ENCODE measurements at regions not wholly inside any gene's neighbourhood (a gene's known extent, or its start where the extent isn't known, plus 50 kb on each side); places are given as distances from the start of the nearest gene placed in this dataset.

DNA sequence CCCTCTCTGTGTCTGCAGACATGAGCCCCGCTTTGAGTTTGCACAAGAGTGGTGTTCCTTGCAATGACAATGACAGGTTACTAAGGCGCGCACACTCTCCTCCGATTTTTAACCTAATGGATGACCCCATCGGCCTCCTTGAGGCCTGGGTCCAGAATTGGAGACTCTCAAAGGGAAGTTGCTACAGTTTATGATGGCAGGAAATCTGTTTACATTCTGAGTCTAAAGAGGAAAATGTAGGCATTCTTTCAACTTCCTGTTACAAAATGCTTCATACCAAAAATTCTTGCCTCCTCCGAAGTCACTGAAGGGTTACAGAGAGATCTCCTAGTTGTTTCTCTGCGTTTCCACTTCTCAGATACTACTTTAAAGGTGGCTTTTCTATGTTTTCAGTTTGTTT, 225.3 kb upstream of the AGAP1 start:
- Histone ChIP-seq H2BK5ac (ENCODE audit: low read depth, low read length, poor library complexity) (no peak overlapping the region), H3K14ac (ENCODE audit: low read length) (no peak overlapping the region), H3K23ac (ENCODE audit: low read length) (no peak overlapping the region), H3K27me3 (ENCODE audit: insufficient read depth, low read length) (no peaks in the 10 kb centered on the region), H3K4ac (ENCODE audit: low read depth, low read length) (no peak overlapping the region), H3K79me2 (ENCODE audit: control insufficient read depth, insufficient read depth, low read length, poor library complexity) (no peaks in the 10 kb centered on the region), H2BK120ac (ENCODE audit: insufficient read depth, low read length, poor library complexity) (no peak overlapping the region), H3K18ac (ENCODE audit: low read length) (no peak overlapping the region), H2BK12ac (ENCODE audit: low read length) (no peak overlapping the region), H4K12ac (ENCODE audit: low read depth, low read length) (no peak overlapping the region), H3K36me3 (ENCODE audit: control insufficient read depth in 1 of 2, insufficient read depth in 2 of 2, low read length in 2 of 2) (no peaks in the 10 kb centered on the region), H3K9ac (ENCODE audit: low read length) (no peak overlapping the region), H3K27ac (ENCODE audit: low read depth, low read length) (no peak overlapping the region), H2AFZ (ENCODE audit: insufficient read depth, low read length, poor library complexity) (no peak overlapping the region), H3K79me1 (ENCODE audit: low read length) (no peaks in the 10 kb centered on the region), H4K91ac (ENCODE audit: low read depth, low read length) (no peak overlapping the region), H4K8ac (ENCODE audit: low read depth, low read length) (no peak overlapping the region), H2AK5ac (ENCODE audit: low read length) (no peak overlapping the region), H3K4me3 (ENCODE audit: low read depth, low read length) (no peak overlapping the region), H3K9me3 (ENCODE audit: insufficient read depth, low read depth, low read length) (no peaks in the 10 kb centered on the region), H3K4me1 (ENCODE audit: control insufficient read depth in 1 of 2, insufficient read depth in 2 of 2, low read length in 2 of 2) (peaks cover 4 to 5% of the 10 kb centered on the region in 2 experiments), H3K4me2 (ENCODE audit: low read length) (no peak overlapping the region)
- peak in 1 of 2 donors; percentile 38 for DNase-seq
- WGBS (ENCODE audit: extremely low coverage, insufficient coverage, insufficient read length), result no CpG with 5 or more reads among the region's 7 CpGs

DNA sequence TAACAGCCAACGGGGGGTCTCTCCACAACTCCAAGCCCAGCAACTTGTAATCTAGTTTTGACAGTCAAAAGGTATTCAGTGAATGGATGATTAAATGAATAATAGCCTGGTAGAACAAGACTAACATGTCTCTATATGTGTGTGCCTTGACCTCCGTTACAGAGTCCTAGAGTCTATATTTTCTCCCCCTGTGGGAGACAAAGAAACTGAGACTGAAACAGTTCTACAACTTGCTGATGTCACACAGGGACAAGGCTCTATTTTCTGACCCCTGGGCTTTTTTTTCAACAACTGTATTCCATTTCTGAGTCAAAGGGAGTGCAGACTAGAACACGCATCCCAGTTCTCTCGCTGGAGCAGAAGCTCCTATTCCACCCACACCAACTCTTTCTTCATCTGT, 223.6 kb upstream of the AGAP1 start:
- H3K18ac ChIP-seq (ENCODE audit: low read length), result no peak overlapping the region
- no peaks in the 10 kb centered on the region for H3K79me2 ChIP-seq (ENCODE audit: control insufficient read depth, insufficient read depth, low read length, poor library complexity)
- no peak overlapping the region for H2BK12ac ChIP-seq (ENCODE audit: low read length)
- H4K12ac ChIP-seq (ENCODE audit: low read depth, low read length), result no peak overlapping the region
- no peak overlapping the region for H2BK5ac ChIP-seq (ENCODE audit: low read depth, low read length, poor library complexity)
- H4K8ac ChIP-seq (ENCODE audit: low read depth, low read length), result no peak overlapping the region
- H3K9ac ChIP-seq (ENCODE audit: low read length), result no peak overlapping the region
- no peak overlapping the region for H3K4me3 ChIP-seq (ENCODE audit: low read depth, low read length)
- no peak overlapping the region for H2AK5ac ChIP-seq (ENCODE audit: low read length)
- no peak overlapping the region for H2BK120ac ChIP-seq (ENCODE audit: insufficient read depth, low read length, poor library complexity)
- H4K91ac ChIP-seq (ENCODE audit: low read depth, low read length), result no peak overlapping the region
- H3K4me2 ChIP-seq (ENCODE audit: low read length), result no peak overlapping the region
- no peak overlapping the region for H3K14ac ChIP-seq (ENCODE audit: low read length)
- no CpG with 5 or more reads among the region's 4 CpGs for WGBS (ENCODE audit: extremely low coverage, insufficient coverage, insufficient read length)
- H3K27me3 ChIP-seq (ENCODE audit: insufficient read depth, low read length), result no peaks in the 10 kb centered on the region
- H3K4ac ChIP-seq (ENCODE audit: low read depth, low read length), result no peak overlapping the region
- no peaks in the 10 kb centered on the region for H3K79me1 ChIP-seq (ENCODE audit: low read length)
- H3K9me3 ChIP-seq (ENCODE audit: insufficient read depth, low read depth, low read length), result no peaks in the 10 kb centered on the region
- H3K27ac ChIP-seq (ENCODE audit: low read depth, low read length), result no peak overlapping the region
- no peak overlapping the region for H3K23ac ChIP-seq (ENCODE audit: low read length)
- peaks cover 4 to 5% of the 10 kb centered on the region in 2 experiments for H3K4me1 ChIP-seq (ENCODE audit: control insufficient read depth in 1 of 2, insufficient read depth in 2 of 2, low read length in 2 of 2)
- no peak for DNase-seq
- no peaks in the 10 kb centered on the region for H3K36me3 ChIP-seq (ENCODE audit: control insufficient read depth in 1 of 2, insufficient read depth in 2 of 2, low read length in 2 of 2)
- H2AFZ ChIP-seq (ENCODE audit: insufficient read depth, low read length, poor library complexity), result no peak overlapping the region

DNA sequence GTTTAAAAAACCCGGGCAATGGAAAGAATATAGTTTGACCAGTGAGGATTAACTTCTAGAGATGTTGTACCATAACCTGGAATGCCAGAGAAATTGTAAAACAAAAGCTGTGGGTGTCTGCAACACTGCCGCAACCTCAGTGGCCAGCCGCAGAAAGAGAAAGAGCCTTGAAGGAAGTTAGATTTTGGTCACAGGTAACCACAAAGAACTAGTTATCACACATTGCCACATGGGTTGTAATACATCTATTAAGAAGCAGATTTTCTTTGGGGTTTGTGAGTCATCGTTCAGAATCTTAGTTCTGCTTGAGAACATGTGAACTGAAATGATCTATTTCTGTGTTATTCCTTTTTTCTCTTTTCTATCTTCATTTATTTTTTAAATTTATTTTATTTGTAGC, 222.9 kb upstream of the AGAP1 start:
- H3K14ac ChIP-seq (ENCODE audit: low read length), result no peak overlapping the region
- no peaks in the 10 kb centered on the region for H3K36me3 ChIP-seq (ENCODE audit: control insufficient read depth in 1 of 2, insufficient read depth in 2 of 2, low read length in 2 of 2)
- H3K4me1 ChIP-seq (ENCODE audit: control insufficient read depth in 1 of 2, insufficient read depth in 2 of 2, low read length in 2 of 2), result peaks cover 3 to 4% of the 10 kb centered on the region in 2 experiments
- H2BK5ac ChIP-seq (ENCODE audit: low read depth, low read length, poor library complexity), result no peak overlapping the region
- no peak overlapping the region for H4K8ac ChIP-seq (ENCODE audit: low read depth, low read length)
- H3K9ac ChIP-seq (ENCODE audit: low read length), result no peak overlapping the region
- no CpG with 5 or more reads among the region's 4 CpGs for WGBS (ENCODE audit: extremely low coverage, insufficient coverage, insufficient read length)
- no peaks in the 10 kb centered on the region for H3K9me3 ChIP-seq (ENCODE audit: insufficient read depth, low read depth, low read length)
- no peak overlapping the region for H3K4me2 ChIP-seq (ENCODE audit: low read length)
- H3K4ac ChIP-seq (ENCODE audit: low read depth, low read length), result no peak overlapping the region
- H3K79me1 ChIP-seq (ENCODE audit: low read length), result no peaks in the 10 kb centered on the region
- DNase-seq, result no peak
- no peak overlapping the region for H2AK5ac ChIP-seq (ENCODE audit: low read length)
- H2BK120ac ChIP-seq (ENCODE audit: insufficient read depth, low read length, poor library complexity), result no peak overlapping the region
- H3K27me3 ChIP-seq (ENCODE audit: insufficient read depth, low read length), result no peaks in the 10 kb centered on the region
- no peak overlapping the region for H3K23ac ChIP-seq (ENCODE audit: low read length)
- H4K91ac ChIP-seq (ENCODE audit: low read depth, low read length), result no peak overlapping the region
- no peak overlapping the region for H3K18ac ChIP-seq (ENCODE audit: low read length)
- no peak overlapping the region for H4K12ac ChIP-seq (ENCODE audit: low read depth, low read length)
- no peaks in the 10 kb centered on the region for H3K79me2 ChIP-seq (ENCODE audit: control insufficient read depth, insufficient read depth, low read length, poor library complexity)
- H3K4me3 ChIP-seq (ENCODE audit: low read depth, low read length), result no peak overlapping the region
- no peak overlapping the region for H2AFZ ChIP-seq (ENCODE audit: insufficient read depth, low read length, poor library complexity)
- no peak overlapping the region for H2BK12ac ChIP-seq (ENCODE audit: low read length)
- no peak overlapping the region for H3K27ac ChIP-seq (ENCODE audit: low read depth, low read length)

DNA sequence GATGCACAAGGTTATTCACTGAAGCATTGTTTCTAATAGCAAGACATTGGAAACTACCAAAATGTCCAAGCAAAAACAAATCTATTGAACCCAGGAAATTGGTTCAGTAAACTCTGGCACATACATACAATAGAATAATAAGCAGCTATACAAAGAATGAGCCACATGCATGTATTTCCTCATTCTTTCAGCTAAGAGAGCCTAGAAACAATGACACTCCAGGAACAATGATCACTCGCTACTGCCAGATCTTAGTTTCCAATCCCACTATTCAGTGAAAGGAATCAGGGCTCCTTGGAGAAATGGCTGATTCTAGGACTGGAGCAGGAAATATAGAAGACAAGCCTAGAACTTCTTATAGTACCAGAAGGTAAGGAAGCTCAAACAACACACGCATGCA, 221.9 kb upstream of the AGAP1 start:
- Histone ChIP-seq H2AK5ac (ENCODE audit: low read length) (no peak overlapping the region), H3K4ac (ENCODE audit: low read depth, low read length) (no peak overlapping the region), H3K79me2 (ENCODE audit: control insufficient read depth, insufficient read depth, low read length, poor library complexity) (no peaks in the 10 kb centered on the region), H4K12ac (ENCODE audit: low read depth, low read length) (no peak overlapping the region), H3K4me3 (ENCODE audit: low read depth, low read length) (no peak overlapping the region), H3K4me2 (ENCODE audit: low read length) (no peak overlapping the region), H3K18ac (ENCODE audit: low read length) (no peak overlapping the region), H4K91ac (ENCODE audit: low read depth, low read length) (no peak overlapping the region), H2BK12ac (ENCODE audit: low read length) (no peak overlapping the region), H2AFZ (ENCODE audit: insufficient read depth, low read length, poor library complexity) (no peak overlapping the region), H3K36me3 (ENCODE audit: control insufficient read depth in 1 of 2, insufficient read depth in 2 of 2, low read length in 2 of 2) (no peaks in the 10 kb centered on the region), H3K23ac (ENCODE audit: low read length) (no peak overlapping the region), H3K9ac (ENCODE audit: low read length) (no peak overlapping the region), H3K14ac (ENCODE audit: low read length) (no peak overlapping the region), H2BK5ac (ENCODE audit: low read depth, low read length, poor library complexity) (no peak overlapping the region), H4K8ac (ENCODE audit: low read depth, low read length) (no peak overlapping the region), H3K9me3 (ENCODE audit: insufficient read depth, low read depth, low read length) (no peaks in the 10 kb centered on the region), H3K79me1 (ENCODE audit: low read length) (no peaks in the 10 kb centered on the region), H3K27me3 (ENCODE audit: insufficient read depth, low read length) (no peaks in the 10 kb centered on the region), H2BK120ac (ENCODE audit: insufficient read depth, low read length, poor library complexity) (no peak overlapping the region), H3K27ac (ENCODE audit: low read depth, low read length) (no peak overlapping the region), H3K4me1 (ENCODE audit: control insufficient read depth in 1 of 2, insufficient read depth in 2 of 2, low read length in 2 of 2) (peaks cover 3 to 4% of the 10 kb centered on the region in 2 experiments)
- no peak for DNase-seq
- WGBS (ENCODE audit: extremely low coverage, insufficient coverage, insufficient read length), result no CpG with 5 or more reads among the region's 2 CpGs

Measured in trophoblast cell (in vitro differentiated cells and primary cell).